OCI-LY1 (cell line): ENCODE measurements at regions not wholly inside any gene's neighbourhood (a gene's known extent, or its start where the extent isn't known, plus 50 kb on each side); places are given as distances from the start of the nearest gene placed in this dataset.

ENCODE experiments used
- H2AFZ ChIP-seq: fragments of 200-600 bp; sonication (generic), shearing (Covaris generic); 2 replicates; pipeline ENCODE4 v1.6.0; 2014; ENCODE audit warnings: antibody characterized with exemption, mild to moderate bottlenecking, low read length
- H3F3A ChIP-seq: fragments of 200-600 bp; sonication (generic), shearing (Covaris generic); 2 replicates; pipeline ENCODE4 v1.6.0; 2014; ENCODE audit warnings: mild to moderate bottlenecking, antibody characterized with exemption, low read length, moderate library complexity; ENCODE audit not compliant: insufficient read depth
- H3K27ac ChIP-seq: fragments of 200-600 bp; sonication (generic); 2 replicates; pipeline ENCODE4 v1.5.1; 2014; ENCODE audit warnings: low read length, mixed run types, mild to moderate bottlenecking, low read depth; ENCODE audit not compliant: poor library complexity, severe bottlenecking
- H3K27me3 ChIP-seq: fragments of 200-600 bp; sonication (generic); 2 replicates; pipeline ENCODE4 v1.6.0; 2014; ENCODE audit warnings: antibody characterized with exemption, mild to moderate bottlenecking, low read length, moderate library complexity; ENCODE audit not compliant: insufficient read depth
- H3K36me3 ChIP-seq: fragments of 200-600 bp; sonication (generic); 2 replicates; pipeline ENCODE4 v1.6.1; 2014; ENCODE audit warnings: mild to moderate bottlenecking, antibody characterized with exemption, low read length, moderate library complexity, mixed read lengths; ENCODE audit not compliant: insufficient read depth
- H3K4me1 ChIP-seq: fragments of 200-600 bp; sonication (generic); 2 replicates; pipeline ENCODE4 v1.5.1; 2014; ENCODE audit warnings: mild to moderate bottlenecking, low read length, moderate library complexity; ENCODE audit not compliant: insufficient read depth, severe bottlenecking
- H3K4me2 ChIP-seq: fragments of 200-600 bp; sonication (generic), shearing (Covaris generic); 2 replicates; pipeline ENCODE4 v1.6.1; 2014; ENCODE audit warnings: low read length
- H3K4me3 ChIP-seq: fragments of 200-600 bp; sonication (generic); 2 replicates; pipeline ENCODE4 v1.5.1; 2014; ENCODE audit warnings: low read length, low read depth, mild to moderate bottlenecking, mixed read lengths; ENCODE audit not compliant: poor library complexity, severe bottlenecking
- H3K79me2 ChIP-seq: fragments of 200-600 bp; shearing (Covaris generic); 2 replicates; pipeline ENCODE4 v1.6.1; 2016; ENCODE audit warnings: mixed run types, low read length, mixed read lengths; ENCODE audit not compliant: insufficient read depth
- H3K9ac ChIP-seq: fragments of 200-600 bp; sonication (generic), shearing (Covaris generic); 2 replicates; pipeline ENCODE4 v1.6.1; 2014; ENCODE audit warnings: mild to moderate bottlenecking, low read length, mixed read lengths
- H3K9me2 ChIP-seq: fragments of 200-600 bp; sonication (generic), shearing (Covaris generic); 2 replicates; pipeline ENCODE4 v1.6.1; 2014; ENCODE audit warnings: low read depth, mild to moderate bottlenecking, low read length, mixed read lengths
- H3K9me3 ChIP-seq: fragments of 200-600 bp; shearing (Covaris generic); 2 replicates; pipeline ENCODE4 v1.6.1; 2014; ENCODE audit warnings: low read length, mixed read lengths
- H4K20me1 ChIP-seq: fragments of 200-600 bp; sonication (generic), shearing (Covaris generic); 2 replicates; pipeline ENCODE4 v1.6.0; 2016; ENCODE audit warnings: mild to moderate bottlenecking, low read length; ENCODE audit not compliant: insufficient read depth
- CTCF ChIP-seq: fragments of 200-600 bp; sonication (generic), shearing (Covaris generic); IDR thresholded peaks from 2 replicates; pipeline ENCODE4 v1.5.1; 2017; ENCODE audit warnings: mild to moderate bottlenecking, antibody characterized with exemption, low read length, moderate library complexity, mixed read lengths
- EZH2 ChIP-seq: fragments of 200-600 bp; sonication (generic), shearing (Covaris generic); IDR thresholded peaks from 2 replicates; pipeline ENCODE4 v1.8.0; 2017; ENCODE audit warnings: borderline replicate concordance, mixed run types, mild to moderate bottlenecking, antibody characterized with exemption, low read length, moderate library complexity, mixed read lengths

- Histone ChIP-seq H3K4me3 (no peak overlapping the region), H3K27ac (no peak overlapping the region), H3K9me2 (no peaks in the 10 kb centered on the region), H4K20me1 (no peaks in the 10 kb centered on the region), H3K36me3 (no peaks in the 10 kb centered on the region), H3K4me2 (no peak overlapping the region), H3K4me1 (no peaks in the 10 kb centered on the region), H3K79me2 (no peaks in the 10 kb centered on the region), H3K9ac (no peak overlapping the region), H3F3A (no peaks in the 10 kb centered on the region), H3K27me3 (peaks cover 3% of the 10 kb centered on the region; the same call in 1 of the 2 replicates), H3K9me3 (no peaks in the 10 kb centered on the region), H2AFZ (no peak overlapping the region)
- TF ChIP-seq CTCF (no peak), EZH2 (no peak)
Observed at GRCh38 chr22:47446821-47447810, 684.7 kb downstream of the TBC1D22A start.

GRCh38 chr22:47446331-47446730, 683.9 kb downstream of the TBC1D22A start:
- Histone ChIP-seq H3K4me1 (no peaks in the 10 kb centered on the region), H3K4me3 (no peak overlapping the region), H3K4me2 (no peak overlapping the region), H3K27me3 (peaks cover 3% of the 10 kb centered on the region; the same call in 1 of the 2 replicates), H3K9me3 (peaks cover 3% of the 10 kb centered on the region; the same call in 1 of the 2 replicates), H2AFZ (no peak overlapping the region), H3K9me2 (no peaks in the 10 kb centered on the region), H3K27ac (no peak overlapping the region), H3K36me3 (no peaks in the 10 kb centered on the region), H3F3A (no peaks in the 10 kb centered on the region), H3K9ac (no peak overlapping the region), H3K79me2 (no peaks in the 10 kb centered on the region), H4K20me1 (no peaks in the 10 kb centered on the region)
- TF ChIP-seq CTCF: no peak
- no peak for TF ChIP-seq EZH2

- TF ChIP-seq EZH2 (no peak), CTCF (no peak)
- no peak overlapping the region for H3K4me2 ChIP-seq
- no peaks in the 10 kb centered on the region for H3K9me2 ChIP-seq
- no peak overlapping the region for H3K9ac ChIP-seq
- no peak overlapping the region for H3K4me3 ChIP-seq
- H2AFZ ChIP-seq: no peak overlapping the region
- H3K36me3 ChIP-seq: no peaks in the 10 kb centered on the region
- H3K27me3 ChIP-seq: peaks cover 3% of the 10 kb centered on the region; the same call in 1 of the 2 replicates
- H3K27ac ChIP-seq: no peak overlapping the region
- H3F3A ChIP-seq: no peaks in the 10 kb centered on the region
- peaks cover 3% of the 10 kb centered on the region; the same call in 1 of the 2 replicates for H3K9me3 ChIP-seq
- H4K20me1 ChIP-seq: no peaks in the 10 kb centered on the region
- H3K4me1 ChIP-seq: no peaks in the 10 kb centered on the region
- H3K79me2 ChIP-seq: no peaks in the 10 kb centered on the region
Observed at GRCh38 chr22:47445716-47446290, 683.4 kb downstream of the TBC1D22A start.
